ENCODE measurements at regions not wholly inside any gene's neighbourhood (a gene's known extent, or its start where the extent isn't known, plus 50 kb on each side); places are given as distances from the start of the nearest gene placed in this dataset.
A peak's percentile ranks its signal among the peaks of the same experiment; 100 is the strongest.

GRCh38 chr1:189205863-189206262 is 1271.8 kb downstream of the BRINP3 start:
- TF ChIP-seq RCOR1 (IDR thresholded peaks at IDR 0.05; ENCODE audit: low read depth, low read length) = no peak
- TF ChIP-seq HEYL (CRISPR knock-in tag; IDR thresholded peaks at IDR 0.05) = no peak
- no peak for TF ChIP-seq CBX8 (IDR thresholded peaks at IDR 0.05)
- TF ChIP-seq GATA3 (IDR thresholded peaks at IDR 0.05; ENCODE audit: borderline replicate concordance) = no peak
- no peak for TF ChIP-seq E2F6 (IDR thresholded peaks at IDR 0.05; ENCODE audit: borderline replicate concordance, low read depth)
- TF ChIP-seq POLR2AphosphoS2 (conservative IDR thresholded peaks at IDR 0.05; ENCODE audit: low read length) = no peak
- TF ChIP-seq ATOH8 (CRISPR knock-in tag; IDR thresholded peaks at IDR 0.05; ENCODE audit: low read depth) = no peak
- no peak for TF ChIP-seq NR3C1 (IDR thresholded peaks at IDR 0.05)
- no peak for TF ChIP-seq USF2 (IDR thresholded peaks at IDR 0.05)
- TF ChIP-seq MYC (IDR thresholded peaks at IDR 0.05; ENCODE audit: borderline replicate concordance, low read length) = no peak
- no peak for TF ChIP-seq MAFK (IDR thresholded peaks at IDR 0.05; ENCODE audit: partially characterized antibody)
- TF ChIP-seq NFE2L2 (conservative IDR thresholded peaks at IDR 0.05; ENCODE audit: low read length) = no peak
- no peak for TF ChIP-seq SREBF2 (IDR thresholded peaks at IDR 0.05)
- TF ChIP-seq HMGXB4 (CRISPR knock-in tag; IDR thresholded peaks at IDR 0.05; ENCODE audit: borderline replicate concordance) = no peak
- TF ChIP-seq CHD4 (IDR thresholded peaks at IDR 0.05; ENCODE audit: borderline replicate concordance) = no peak
- no peak for TF ChIP-seq NPAS2 (CRISPR knock-in tag; IDR thresholded peaks at IDR 0.05; ENCODE audit: borderline replicate concordance)
- no peak for TF ChIP-seq ZNF302 (CRISPR knock-in tag; IDR thresholded peaks at IDR 0.05)
- CTCF ChIA-PET = no interaction called here
- peak overlapping the region; percentile 21; the same call in 2 of the 3 replicates for H3K4me2 ChIP-seq

GRCh38 chr1:189206617-189207016 is 1271.0 kb downstream of the BRINP3 start:
- CTCF ChIA-PET = no interaction called here
- Histone ChIP-seq H3K27ac (no peak overlapping the region), H3K4me2 (no peak overlapping the region), H3K4me1 (no peaks in the 10 kb centered on the region), H3K4me3 (no peak overlapping the region), H3K9me3 (no peaks in the 10 kb centered on the region)
- FAIRE-seq (no peak), DNase-seq (ENCODE audit: low read depth in 1 of 2, low spot score in 1 of 2) (no peak), ATAC-seq (no peak)
- no peak for TF ChIP-seq RARB (CRISPR knock-in tag; IDR thresholded peaks at IDR 0.05)
- TF ChIP-seq ATOH8 (CRISPR knock-in tag; IDR thresholded peaks at IDR 0.05; ENCODE audit: low read depth) = no peak
- TF ChIP-seq JUNB (IDR thresholded peaks at IDR 0.05) = no peak
- TF ChIP-seq RFX5 (IDR thresholded peaks at IDR 0.05) = no peak
- no peak for TF ChIP-seq FOSB (CRISPR knock-in tag; IDR thresholded peaks at IDR 0.05)
- no peak for TF ChIP-seq HDAC2 (IDR thresholded peaks at IDR 0.05)
- TF ChIP-seq BHLHE40 (IDR thresholded peaks at IDR 0.05; ENCODE audit: low read depth, low read length) = no peak
- no peak for TF ChIP-seq JUN (IDR thresholded peaks at IDR 0.05)
- TF ChIP-seq HOXA7 (CRISPR knock-in tag; IDR thresholded peaks at IDR 0.05) = no peak
- no peak for TF ChIP-seq CTCF (IDR thresholded peaks at IDR 0.05)
- POLR2A ChIA-PET = no interaction called here

More at GRCh38 chr1:189205863-189206262, 1271.8 kb downstream of the BRINP3 start:
- FAIRE-seq (no peak), ATAC-seq (no peak), DNase-seq (ENCODE audit: low read depth in 1 of 2, low spot score in 1 of 2) (peak in 1 of 2 experiments; percentile 6)
- POLR2A ChIA-PET = no interaction called here
- Histone ChIP-seq H3K4me1 (no peaks in the 10 kb centered on the region), H3K9me3 (no peaks in the 10 kb centered on the region), H3K27ac (no peak overlapping the region), H3K4me3 (no peak overlapping the region)
- WGBS (ENCODE audit: missing lambda C conversion rate) = 12% methylated on average over 2 of the region's 2 CpGs

Measured in A549 (cell line).